ENCODE measurements at regions not wholly inside any gene's neighbourhood (a gene's known extent, or its start where the extent isn't known, plus 50 kb on each side); places are given as distances from the start of the nearest gene placed in this dataset.
"Not testable (repeated sequence)": the region's sequence is repeated elsewhere in the genome, so short reads cannot be mapped to it uniquely, and the experiment has no call there.

- no peak for DNase-seq (ENCODE audit: low spot score)
Measured at GRCh38 chr5:56732121-56732520, 83.2 kb upstream of the MAP3K1 start.

GRCh38 chr5:56731473-56731872 lies 83.9 kb upstream of the MAP3K1 start:
- not testable (repeated sequence) for DNase-seq (ENCODE audit: low spot score)

GRCh38 chr5:56729488-56729887 lies 85.9 kb upstream of the MAP3K1 start:
- DNase-seq (ENCODE audit: low spot score): no peak

GRCh38 chr5:56725711-56726411 lies 89.5 kb upstream of the MAP3K1 start:
- no peak for DNase-seq (ENCODE audit: low spot score)

GRCh38 chr5:56724857-56725256 lies 90.5 kb upstream of the MAP3K1 start:
- not testable (repeated sequence) for DNase-seq (ENCODE audit: low spot score)

- DNase-seq (ENCODE audit: low spot score): no peak
Measured at GRCh38 chr5:56722317-56722716, 93.0 kb upstream of the MAP3K1 start.

- no peak for DNase-seq (ENCODE audit: low spot score)
Measured at GRCh38 chr5:56717253-56717987, 97.9 kb upstream of the MAP3K1 start.

- no peak for DNase-seq (ENCODE audit: low spot score)
Measured at GRCh38 chr5:56715986-56716385, 99.4 kb upstream of the MAP3K1 start.

GRCh38 chr5:56712895-56713591 lies 102.3 kb upstream of the MAP3K1 start:
- no peak for DNase-seq (ENCODE audit: low spot score)

- DNase-seq (ENCODE audit: low spot score): no peak
Measured at GRCh38 chr5:56710826-56711590, 104.3 kb upstream of the MAP3K1 start.

- DNase-seq (ENCODE audit: low spot score): no peak
Measured at GRCh38 chr5:56706504-56706903, 108.8 kb upstream of the MAP3K1 start.

- DNase-seq (ENCODE audit: low spot score): no peak
Measured at GRCh38 chr5:56705217-56705616, 110.1 kb upstream of the MAP3K1 start.

GRCh38 chr5:56703952-56704351 lies 111.4 kb upstream of the MAP3K1 start:
- no peak for DNase-seq (ENCODE audit: low spot score)

GRCh38 chr5:56700711-56701110 lies 114.6 kb upstream of the MAP3K1 start:
- DNase-seq (ENCODE audit: low spot score): no peak

- no peak for DNase-seq (ENCODE audit: low spot score)
Measured at GRCh38 chr5:56699538-56699937, 115.8 kb upstream of the MAP3K1 start.

- no peak for DNase-seq (ENCODE audit: low spot score)
Measured at GRCh38 chr5:56698463-56699381, 116.6 kb upstream of the MAP3K1 start.

GRCh38 chr5:56696900-56697299 lies 118.4 kb upstream of the MAP3K1 start:
- no peak for DNase-seq (ENCODE audit: low spot score)

- DNase-seq (ENCODE audit: low spot score): no peak
Measured at GRCh38 chr5:56693220-56693579, 122.1 kb upstream of the MAP3K1 start.

GRCh38 chr5:56692359-56693219 lies 122.8 kb upstream of the MAP3K1 start:
- DNase-seq (ENCODE audit: low spot score): no peak

- DNase-seq (ENCODE audit: low spot score): no peak
Measured at GRCh38 chr5:56688402-56688801, 126.9 kb upstream of the MAP3K1 start.
